SK-N-SH (cell line): ENCODE measurements at regions not wholly inside any gene's neighbourhood (a gene's known extent, or its start where the extent isn't known, plus 50 kb on each side); places are given as distances from the start of the nearest gene placed in this dataset.

Experiments
- FOSL2 ChIP-seq: IDR thresholded peaks from 2 replicates; pipeline ENCODE4 v1.4.0; 2012; ENCODE audit warnings: low read depth, mild to moderate bottlenecking, moderate library complexity, borderline replicate concordance
- TF ChIP-seq, protein P1 (sequence below): fragments of 200-600 bp; sonication (generic); IDR thresholded peaks from 2 replicates; pipeline ENCODE4 v1.6.1; 2017; ENCODE audit warnings: antibody characterized with exemption, mild to moderate bottlenecking, moderate library complexity
- TF ChIP-seq, protein P2 (sequence below): fragments of 150-350 bp; IDR thresholded peaks from 2 replicates; pipeline ENCODE4 v1.6.1; 2017; ENCODE audit warnings: antibody characterized with exemption, low read length, low read depth, borderline replicate concordance

DNA sequence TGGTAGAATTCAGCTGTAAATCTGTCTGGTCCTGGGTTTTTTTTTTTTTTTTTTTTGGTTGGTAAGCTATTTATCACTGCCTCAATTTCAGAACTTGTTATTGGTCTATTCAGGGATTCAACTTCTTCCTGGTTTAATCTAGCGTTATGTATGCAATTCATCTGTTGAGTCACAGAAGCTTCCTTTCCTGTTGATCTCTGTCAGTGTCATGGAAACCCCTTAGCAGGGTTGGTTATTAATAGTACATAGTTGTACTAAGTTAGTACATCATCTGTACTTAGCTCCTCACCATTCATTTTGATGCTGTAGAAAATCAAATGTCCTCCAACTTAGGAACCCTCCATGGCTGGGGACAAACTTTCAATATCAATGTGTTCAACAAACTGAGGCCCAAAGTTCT lies 51.0 kb upstream of the BARHL2 start (continued):
- TF ChIP-seq, protein P1, sequence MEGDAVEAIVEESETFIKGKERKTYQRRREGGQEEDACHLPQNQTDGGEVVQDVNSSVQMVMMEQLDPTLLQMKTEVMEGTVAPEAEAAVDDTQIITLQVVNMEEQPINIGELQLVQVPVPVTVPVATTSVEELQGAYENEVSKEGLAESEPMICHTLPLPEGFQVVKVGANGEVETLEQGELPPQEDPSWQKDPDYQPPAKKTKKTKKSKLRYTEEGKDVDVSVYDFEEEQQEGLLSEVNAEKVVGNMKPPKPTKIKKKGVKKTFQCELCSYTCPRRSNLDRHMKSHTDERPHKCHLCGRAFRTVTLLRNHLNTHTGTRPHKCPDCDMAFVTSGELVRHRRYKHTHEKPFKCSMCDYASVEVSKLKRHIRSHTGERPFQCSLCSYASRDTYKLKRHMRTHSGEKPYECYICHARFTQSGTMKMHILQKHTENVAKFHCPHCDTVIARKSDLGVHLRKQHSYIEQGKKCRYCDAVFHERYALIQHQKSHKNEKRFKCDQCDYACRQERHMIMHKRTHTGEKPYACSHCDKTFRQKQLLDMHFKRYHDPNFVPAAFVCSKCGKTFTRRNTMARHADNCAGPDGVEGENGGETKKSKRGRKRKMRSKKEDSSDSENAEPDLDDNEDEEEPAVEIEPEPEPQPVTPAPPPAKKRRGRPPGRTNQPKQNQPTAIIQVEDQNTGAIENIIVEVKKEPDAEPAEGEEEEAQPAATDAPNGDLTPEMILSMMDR: no peak
- TF ChIP-seq, protein P2, sequence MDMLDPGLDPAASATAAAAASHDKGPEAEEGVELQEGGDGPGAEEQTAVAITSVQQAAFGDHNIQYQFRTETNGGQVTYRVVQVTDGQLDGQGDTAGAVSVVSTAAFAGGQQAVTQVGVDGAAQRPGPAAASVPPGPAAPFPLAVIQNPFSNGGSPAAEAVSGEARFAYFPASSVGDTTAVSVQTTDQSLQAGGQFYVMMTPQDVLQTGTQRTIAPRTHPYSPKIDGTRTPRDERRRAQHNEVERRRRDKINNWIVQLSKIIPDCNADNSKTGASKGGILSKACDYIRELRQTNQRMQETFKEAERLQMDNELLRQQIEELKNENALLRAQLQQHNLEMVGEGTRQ: no peak
- TF ChIP-seq FOSL2: no peak
